Right lobe of liver (tissue), 6 donors: ENCODE measurements at regions not wholly inside any gene's neighbourhood (a gene's known extent, or its start where the extent isn't known, plus 50 kb on each side); places are given as distances from the start of the nearest gene placed in this dataset.
"Not testable (repeated sequence)": the region's sequence is repeated elsewhere in the genome, so short reads cannot be mapped to it uniquely, and the experiment has no call there.

Experiments
- ATAC-seq, 4 donors: fragments of 200-7000 bp; cut with Tn5 transposase; one replicate each; pipeline ENCODE4 v1.9.1; 2020; ENCODE audit warnings: mild to moderate bottlenecking in 4 of 4, moderate library complexity in 4 of 4
- DNase-seq, 3 donors: peaks; one replicate each; pipeline ENCODE4 v3.0.0-alpha.2; 2020
- H3K27ac ChIP-seq, 3 donors: fragments of 200-600 bp; one replicate each; pipeline ENCODE4 v1.8.0; 2022
- H3K27me3 ChIP-seq, 2 donors: fragments of 200-600 bp; one replicate each; pipeline ENCODE4 v1.8.0; 2022
- H3K36me3 ChIP-seq, 4 donors: fragments of 200-600 bp; sonication (generic) in 1 of 4; one replicate each; pipeline versions ENCODE4 v1.5.1 to v1.8.0; 2017 to 2022; ENCODE audit warnings: control low read depth in 1 of 4
- H3K4me1 ChIP-seq, 4 donors: fragments of 200-600 bp; sonication (generic) in 1 of 4; one replicate each; pipeline versions ENCODE4 v1.5.1 to v1.8.0; 2017 to 2022; ENCODE audit warnings: control low read depth in 1 of 4
- H3K4me3 ChIP-seq, 3 donors: fragments of 200-600 bp; one replicate each; pipeline ENCODE4 v1.8.0; 2022
- H3K9me3 ChIP-seq, 4 donors: fragments of 200-600 bp; sonication (generic) in 1 of 4; one replicate each; pipeline versions ENCODE4 v1.5.1 to v1.8.0; 2017 to 2022; ENCODE audit warnings: control low read depth in 1 of 4
- POLR2A ChIP-seq: fragments of 450-650 bp; IDR thresholded peaks from one replicate; pipeline ENCODE4 v1.6.1; 2017; ENCODE audit warnings: antibody characterized with exemption, mild to moderate bottlenecking
- WGBS: methylation state at CpG from one replicate; pipeline ENCODE4 v1.1.6; 2018; ENCODE audit warnings: low coverage, low lambda C conversion rate; ENCODE audit not compliant: insufficient coverage; ENCODE audit errors: missing lambda C conversion rate; 5-methylcytosine and 5-hydroxymethylcytosine counted together
- intact Hi-C, 2 donors: fragments of 100-400 bp; cut with DNase I; formaldehyde crosslinking; loops; one replicate each; pipeline versions ENCODE4 v1.11.2 to v1.14.1; 2022
- TF ChIP-seq, protein P1 (sequence below), 4 donors: fragments of 200-600 bp in 3 of 4; fragments of 450-650 bp in 1 of 4; IDR thresholded peaks; one replicate each; pipeline versions ENCODE4 v1.5.1 to v1.8.0; 2016 to 2022; ENCODE audit warnings: antibody characterized with exemption in 4 of 4, mild to moderate bottlenecking in 2 of 4
- donor health status: DM: no; HTN: yes; CAD: no.
- donor health status: DM: no; HTN: no; CAD: no.
- donor health status: DM: no; HTN: no; CAD: no.
- donor health status: DM: no; HTN: yes; CAD: no.
- donor health status: DM: no; HTN: yes; CAD: no.

DNA sequence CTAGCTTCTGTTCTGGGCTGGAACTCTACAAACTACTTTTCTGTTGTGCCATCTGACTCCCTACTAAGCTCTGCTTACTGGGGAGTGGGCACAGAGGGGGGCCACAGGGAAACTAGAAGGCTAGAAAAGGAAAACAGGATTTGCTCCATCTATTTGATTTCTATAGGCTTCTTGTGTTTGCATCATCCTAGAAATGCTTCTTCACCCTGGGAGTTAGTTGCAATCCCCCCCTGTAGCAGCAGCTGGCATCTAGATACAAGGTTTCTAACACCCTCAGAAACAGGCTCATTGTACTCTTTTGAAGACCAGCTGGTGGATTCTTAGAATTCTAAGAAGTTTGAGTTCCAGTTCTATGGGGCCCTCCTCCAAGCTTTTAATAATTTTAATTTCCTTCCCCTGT lies 213.4 kb downstream of the TMA16 start:
- DNase-seq (no peak), ATAC-seq (no peak)
- Histone ChIP-seq H3K9me3 (no peaks in the 10 kb centered on the region), H3K27me3 (no peaks in the 10 kb centered on the region), H3K27ac (no peak overlapping the region), H3K36me3 (no peaks in the 10 kb centered on the region), H3K4me1 (no peaks in the 10 kb centered on the region), H3K4me3 (no peak overlapping the region)
- intact Hi-C loops = no loop called here
- TF ChIP-seq, protein P1, sequence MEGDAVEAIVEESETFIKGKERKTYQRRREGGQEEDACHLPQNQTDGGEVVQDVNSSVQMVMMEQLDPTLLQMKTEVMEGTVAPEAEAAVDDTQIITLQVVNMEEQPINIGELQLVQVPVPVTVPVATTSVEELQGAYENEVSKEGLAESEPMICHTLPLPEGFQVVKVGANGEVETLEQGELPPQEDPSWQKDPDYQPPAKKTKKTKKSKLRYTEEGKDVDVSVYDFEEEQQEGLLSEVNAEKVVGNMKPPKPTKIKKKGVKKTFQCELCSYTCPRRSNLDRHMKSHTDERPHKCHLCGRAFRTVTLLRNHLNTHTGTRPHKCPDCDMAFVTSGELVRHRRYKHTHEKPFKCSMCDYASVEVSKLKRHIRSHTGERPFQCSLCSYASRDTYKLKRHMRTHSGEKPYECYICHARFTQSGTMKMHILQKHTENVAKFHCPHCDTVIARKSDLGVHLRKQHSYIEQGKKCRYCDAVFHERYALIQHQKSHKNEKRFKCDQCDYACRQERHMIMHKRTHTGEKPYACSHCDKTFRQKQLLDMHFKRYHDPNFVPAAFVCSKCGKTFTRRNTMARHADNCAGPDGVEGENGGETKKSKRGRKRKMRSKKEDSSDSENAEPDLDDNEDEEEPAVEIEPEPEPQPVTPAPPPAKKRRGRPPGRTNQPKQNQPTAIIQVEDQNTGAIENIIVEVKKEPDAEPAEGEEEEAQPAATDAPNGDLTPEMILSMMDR (IDR thresholded peaks at IDR 0.05) = no peak
- TF ChIP-seq POLR2A = no peak

DNA sequence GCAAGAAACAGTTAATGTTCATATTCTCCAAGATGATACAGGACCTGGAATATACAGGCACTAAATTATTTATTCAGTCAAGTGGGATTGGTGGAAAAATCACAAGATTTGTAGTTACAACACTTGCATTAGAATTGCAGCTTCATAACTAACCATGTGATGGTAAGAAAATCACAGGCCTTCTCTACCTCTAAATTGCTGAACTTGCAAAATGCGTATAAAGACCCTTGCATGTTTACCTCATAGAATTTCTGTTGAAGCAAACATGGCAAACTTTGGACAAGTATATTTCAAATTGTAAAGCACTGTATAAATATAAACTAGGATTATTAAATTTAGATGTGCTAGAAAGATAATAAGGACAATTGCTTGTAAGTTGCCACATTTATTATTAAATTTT lies 215.1 kb downstream of the TMA16 start:
- no peak for ATAC-seq
- DNase-seq = no peak
- WGBS = 82% methylated on average over 1 of the region's 1 CpG
- intact Hi-C loops = no loop called here
- Histone ChIP-seq H3K9me3 (no peaks in the 10 kb centered on the region), H3K27me3 (no peaks in the 10 kb centered on the region), H3K4me3 (no peak overlapping the region), H3K27ac (no peak overlapping the region), H3K36me3 (no peaks in the 10 kb centered on the region), H3K4me1 (no peaks in the 10 kb centered on the region)
- TF ChIP-seq POLR2A = no peak
- TF ChIP-seq, protein P1 (IDR thresholded peaks at IDR 0.05) = no peak

DNA sequence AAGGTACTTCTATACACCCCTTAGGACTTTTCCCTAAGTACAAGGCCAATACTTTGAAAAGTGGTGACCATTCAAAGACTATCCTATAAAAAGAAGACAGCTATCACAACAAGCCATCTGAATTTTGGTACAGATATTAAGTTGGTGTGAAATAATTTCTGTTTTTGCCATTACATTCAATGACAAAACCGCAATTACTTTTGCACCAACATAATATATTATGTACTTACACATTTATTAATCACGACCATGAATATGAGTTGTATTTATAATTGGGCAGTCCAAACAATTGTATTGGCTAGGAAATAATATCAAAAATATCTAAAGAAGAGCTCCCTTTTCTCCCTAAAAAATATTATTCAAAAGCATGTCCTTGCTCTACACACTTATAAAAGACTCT lies 215.7 kb downstream of the TMA16 start:
- Histone ChIP-seq H3K4me3 (no peak overlapping the region), H3K9me3 (no peaks in the 10 kb centered on the region), H3K4me1 (no peaks in the 10 kb centered on the region), H3K27me3 (no peaks in the 10 kb centered on the region), H3K27ac (no peak overlapping the region), H3K36me3 (no peaks in the 10 kb centered on the region)
- ATAC-seq = no peak
- no peak for DNase-seq
- intact Hi-C loops = no loop called here
- WGBS = 42% methylated on average over 2 of the region's 2 CpGs
- TF ChIP-seq, protein P1 (IDR thresholded peaks at IDR 0.05) = no peak
- no peak for TF ChIP-seq POLR2A

DNA sequence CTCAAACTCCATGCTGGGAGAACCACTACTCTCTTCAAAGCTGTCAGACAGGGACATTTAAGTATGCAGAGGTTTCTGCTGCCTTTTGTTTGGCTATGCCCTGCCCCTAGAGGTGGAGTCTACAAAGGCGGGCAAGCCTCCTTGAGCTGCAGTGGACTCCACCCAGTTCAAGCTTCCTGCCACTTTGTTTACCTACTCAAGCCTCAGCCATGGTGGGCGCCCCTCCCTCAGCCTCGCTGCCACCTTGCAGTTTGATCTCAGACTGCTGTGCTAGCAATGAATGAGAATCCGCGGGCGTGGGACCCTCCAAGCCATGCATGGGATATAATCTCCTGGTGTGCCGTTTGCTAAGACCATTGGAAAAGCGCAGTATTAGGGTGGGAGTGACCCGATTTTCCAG lies 230.0 kb downstream of the TMA16 start:
- intact Hi-C loops, H3K4me1 ChIP-seq, H3K9me3 ChIP-seq, DNase-seq, H3K27me3 ChIP-seq, H3K36me3 ChIP-seq, H3K27ac ChIP-seq, H3K4me3 ChIP-seq, ATAC-seq: not testable (repeated sequence)
- no CpG with 5 or more reads among the region's 9 CpGs for WGBS

DNA sequence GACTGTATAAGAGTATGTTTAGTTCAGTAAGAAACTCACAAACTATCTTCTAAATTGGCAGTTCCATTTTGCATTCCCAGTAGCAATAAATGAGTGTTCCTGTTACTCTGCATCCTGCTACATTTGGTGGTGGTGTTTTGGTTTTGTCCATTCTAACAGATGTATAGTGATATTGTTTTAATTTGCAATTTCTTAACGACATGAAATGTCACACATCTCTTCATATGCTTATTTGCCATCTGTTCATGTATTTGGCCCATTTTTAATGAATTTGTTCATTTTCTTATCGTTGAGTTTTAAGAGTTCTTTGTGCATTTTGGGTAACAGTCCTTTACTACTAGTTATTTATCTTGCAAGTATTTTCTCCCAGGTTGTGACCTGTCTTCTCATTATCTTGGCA lies 232.2 kb downstream of the TMA16 start:
- Histone ChIP-seq H3K36me3 (no peaks in the 10 kb centered on the region), H3K27ac (no peak overlapping the region), H3K4me3 (no peak overlapping the region), H3K9me3 (peaks cover 0 to 2% (median 0%) of the 10 kb centered on the region in 4 donors), H3K27me3 (no peaks in the 10 kb centered on the region), H3K4me1 (no peaks in the 10 kb centered on the region)
- no peak for TF ChIP-seq POLR2A
- TF ChIP-seq, protein P1 (IDR thresholded peaks at IDR 0.05) = no peak
- ATAC-seq = no peak
- WGBS = 15% methylated on average over 2 of the region's 2 CpGs
- intact Hi-C loops = no loop called here
- no peak for DNase-seq
